ENCODE measurements at regions not wholly inside any gene's neighbourhood (a gene's known extent, or its start where the extent isn't known, plus 50 kb on each side); places are given as distances from the start of the nearest gene placed in this dataset.

DNA sequence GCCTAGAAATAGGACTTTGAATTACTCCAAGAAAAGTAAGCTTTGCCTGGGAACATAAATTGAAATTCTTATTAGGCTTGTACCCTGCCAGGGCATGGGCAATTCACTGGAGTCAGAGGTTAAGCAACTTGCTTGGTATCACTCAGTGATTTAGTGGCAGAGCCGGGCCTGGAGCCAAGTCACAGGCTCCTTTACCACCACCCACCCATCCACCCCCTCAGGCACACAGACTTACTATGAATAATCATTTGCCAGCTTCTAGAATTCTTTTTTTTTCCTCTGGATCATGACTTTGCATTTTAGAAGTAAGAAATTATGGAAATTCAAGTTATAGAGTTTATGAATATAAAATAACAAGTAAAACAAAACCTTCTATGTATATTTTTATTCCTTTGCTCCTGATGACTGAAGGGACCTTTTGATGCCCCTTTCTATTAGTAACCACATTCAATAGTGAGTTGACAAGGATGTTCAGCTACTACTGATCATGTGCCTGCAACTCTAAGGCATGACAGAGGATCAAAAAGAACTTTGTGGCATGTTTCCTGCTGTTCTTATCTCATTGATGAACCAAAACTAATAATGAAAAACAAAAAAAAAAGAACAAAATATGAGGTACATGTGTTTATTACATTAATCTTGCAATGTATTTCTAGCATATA, 614.7 kb downstream of the TLR4 start:
- DNase-seq (ENCODE audit: low read depth, low spot score) = no peak
- Histone ChIP-seq H3K9me3 (ENCODE audit: control insufficient read depth, low read depth, low read length) (no peaks in the 10 kb centered on the region), H3K27ac (ENCODE audit: control insufficient read depth, insufficient read depth, low read length) (no peak overlapping the region), H3K36me3 (ENCODE audit: control insufficient read depth in 2 of 2, extremely low read depth in 1 of 2, insufficient read depth in 2 of 2, low read length in 2 of 2) (no peaks in the 10 kb centered on the region), H3K4me3 (ENCODE audit: control insufficient read depth in 2 of 3, extremely low read depth in 1 of 3, insufficient read depth in 2 of 3, low read depth in 1 of 3, low read length in 3 of 3) (no peak overlapping the region), H3K9me1 (ENCODE audit: control insufficient read depth, extremely low read depth, insufficient read depth, low read length) (no peaks in the 10 kb centered on the region), H3K4me1 (ENCODE audit: control insufficient read depth, extremely low read depth, insufficient read depth, low read length) (no peaks in the 10 kb centered on the region), H3K79me2 (ENCODE audit: control insufficient read depth, insufficient read depth, low read length) (no peaks in the 10 kb centered on the region), H2AFZ (ENCODE audit: control insufficient read depth, low read length) (no peak overlapping the region), H3K27me3 (ENCODE audit: control insufficient read depth, extremely low read depth, insufficient read depth, low read length) (no peaks in the 10 kb centered on the region), H4K20me1 (ENCODE audit: control insufficient read depth, extremely low read depth, insufficient read depth, low read length) (no peaks in the 10 kb centered on the region), H3K9ac (ENCODE audit: control insufficient read depth, extremely low read depth, insufficient read depth, low read length) (no peak overlapping the region), H3K4me2 (ENCODE audit: control insufficient read depth, extremely low read depth, insufficient read depth, low read depth, low read length) (no peak overlapping the region)
- no peak for FAIRE-seq
- no peak for TF ChIP-seq EZH2 (IDR thresholded peaks at IDR 0.05; ENCODE audit: low read length)
- TF ChIP-seq, protein P1, sequence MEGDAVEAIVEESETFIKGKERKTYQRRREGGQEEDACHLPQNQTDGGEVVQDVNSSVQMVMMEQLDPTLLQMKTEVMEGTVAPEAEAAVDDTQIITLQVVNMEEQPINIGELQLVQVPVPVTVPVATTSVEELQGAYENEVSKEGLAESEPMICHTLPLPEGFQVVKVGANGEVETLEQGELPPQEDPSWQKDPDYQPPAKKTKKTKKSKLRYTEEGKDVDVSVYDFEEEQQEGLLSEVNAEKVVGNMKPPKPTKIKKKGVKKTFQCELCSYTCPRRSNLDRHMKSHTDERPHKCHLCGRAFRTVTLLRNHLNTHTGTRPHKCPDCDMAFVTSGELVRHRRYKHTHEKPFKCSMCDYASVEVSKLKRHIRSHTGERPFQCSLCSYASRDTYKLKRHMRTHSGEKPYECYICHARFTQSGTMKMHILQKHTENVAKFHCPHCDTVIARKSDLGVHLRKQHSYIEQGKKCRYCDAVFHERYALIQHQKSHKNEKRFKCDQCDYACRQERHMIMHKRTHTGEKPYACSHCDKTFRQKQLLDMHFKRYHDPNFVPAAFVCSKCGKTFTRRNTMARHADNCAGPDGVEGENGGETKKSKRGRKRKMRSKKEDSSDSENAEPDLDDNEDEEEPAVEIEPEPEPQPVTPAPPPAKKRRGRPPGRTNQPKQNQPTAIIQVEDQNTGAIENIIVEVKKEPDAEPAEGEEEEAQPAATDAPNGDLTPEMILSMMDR (optimal IDR thresholded peaks at IDR 0.05 in 1 of 3, IDR thresholded peaks at IDR 0.05 in 1 of 3, conservative IDR thresholded peaks at IDR 0.05 in 1 of 3; ENCODE audit: extremely low read depth in 1 of 3, insufficient read depth in 2 of 3, low read length in 3 of 3) = no peak
- dilution Hi-C loops (cut with MboI; ENCODE audit: extremely low pct_ligation_motif_present, low sequenced_read_pairs) = no loop called here

DNA sequence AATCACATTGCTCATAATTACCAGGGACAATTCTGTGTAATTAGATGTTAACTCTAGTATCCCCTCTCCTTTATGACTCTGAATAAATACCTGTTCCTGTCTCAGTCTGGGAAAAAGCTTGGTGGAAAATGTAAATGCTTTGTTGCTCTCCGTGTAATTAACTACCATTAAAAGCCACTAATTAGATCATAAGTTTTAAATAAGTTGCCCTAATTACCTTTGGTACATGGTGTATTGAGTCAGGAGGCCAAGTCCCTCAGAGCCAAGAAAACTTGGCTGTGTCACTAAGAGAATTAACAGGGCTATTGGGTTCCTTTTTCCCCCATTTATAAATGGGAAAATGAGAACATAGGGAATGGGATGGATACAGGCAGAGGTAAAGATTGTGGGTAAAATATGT, 617.6 kb downstream of the TLR4 start:
- no peak for FAIRE-seq
- Histone ChIP-seq H4K20me1 (ENCODE audit: control insufficient read depth, extremely low read depth, insufficient read depth, low read length) (no peaks in the 10 kb centered on the region), H3K9me1 (ENCODE audit: control insufficient read depth, extremely low read depth, insufficient read depth, low read length) (no peaks in the 10 kb centered on the region), H3K27me3 (ENCODE audit: control insufficient read depth, extremely low read depth, insufficient read depth, low read length) (no peaks in the 10 kb centered on the region), H3K4me3 (ENCODE audit: control insufficient read depth in 2 of 3, extremely low read depth in 1 of 3, insufficient read depth in 2 of 3, low read depth in 1 of 3, low read length in 3 of 3) (no peak overlapping the region), H3K9ac (ENCODE audit: control insufficient read depth, extremely low read depth, insufficient read depth, low read length) (no peak overlapping the region), H3K79me2 (ENCODE audit: control insufficient read depth, insufficient read depth, low read length) (no peaks in the 10 kb centered on the region), H3K9me3 (ENCODE audit: control insufficient read depth, low read depth, low read length) (no peaks in the 10 kb centered on the region), H3K36me3 (ENCODE audit: control insufficient read depth in 2 of 2, extremely low read depth in 1 of 2, insufficient read depth in 2 of 2, low read length in 2 of 2) (no peaks in the 10 kb centered on the region), H3K27ac (ENCODE audit: control insufficient read depth, insufficient read depth, low read length) (no peak overlapping the region), H2AFZ (ENCODE audit: control insufficient read depth, low read length) (no peak overlapping the region), H3K4me1 (ENCODE audit: control insufficient read depth, extremely low read depth, insufficient read depth, low read length) (no peaks in the 10 kb centered on the region), H3K4me2 (ENCODE audit: control insufficient read depth, extremely low read depth, insufficient read depth, low read depth, low read length) (no peak overlapping the region)
- no peak for DNase-seq (ENCODE audit: low read depth, low spot score)
- dilution Hi-C loops (cut with MboI; ENCODE audit: extremely low pct_ligation_motif_present, low sequenced_read_pairs) = no loop called here
- TF ChIP-seq, protein P1 (optimal IDR thresholded peaks at IDR 0.05 in 1 of 3, IDR thresholded peaks at IDR 0.05 in 1 of 3, conservative IDR thresholded peaks at IDR 0.05 in 1 of 3; ENCODE audit: extremely low read depth in 1 of 3, insufficient read depth in 2 of 3, low read length in 3 of 3) = no peak
- no peak for TF ChIP-seq EZH2 (IDR thresholded peaks at IDR 0.05; ENCODE audit: low read length)
